ENCODE measurements at regions not wholly inside any gene's neighbourhood (a gene's known extent, or its start where the extent isn't known, plus 50 kb on each side); places are given as distances from the start of the nearest gene placed in this dataset.

DNA sequence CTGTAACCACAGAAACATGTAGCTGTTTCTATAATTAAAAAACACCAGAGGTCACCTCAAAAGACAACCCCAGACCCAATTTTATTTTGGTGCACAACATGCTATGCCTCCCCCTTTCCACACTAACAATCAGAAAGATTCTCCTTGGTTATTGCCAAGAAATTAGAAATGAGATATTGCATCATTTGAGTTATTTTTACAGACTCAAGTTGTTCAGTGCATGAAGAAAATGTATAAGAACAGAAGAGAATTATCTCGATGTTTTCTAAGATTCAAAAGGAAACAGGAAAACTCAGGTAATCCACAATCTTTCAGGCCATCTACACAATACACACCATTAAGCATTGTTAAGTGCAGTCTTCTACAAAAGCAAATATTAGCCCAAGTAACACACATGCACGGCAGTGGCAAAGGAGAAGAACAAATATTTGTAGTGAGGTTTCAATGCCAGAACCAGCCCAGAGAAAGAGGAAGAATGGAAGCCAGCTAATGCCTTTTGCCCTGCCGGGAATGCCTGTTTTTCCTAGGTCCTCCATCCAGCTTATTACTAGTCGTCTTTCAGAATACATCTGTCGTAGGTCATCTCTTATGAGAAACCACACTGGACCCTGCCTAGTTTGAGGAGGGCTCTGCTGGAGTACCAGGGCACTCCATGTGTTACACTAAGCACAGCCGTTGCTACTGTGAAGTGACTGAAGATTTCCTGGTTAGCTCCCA lies 67.6 kb upstream of the C1GALT1 start:
- TF ChIP-seq RCOR1 (IDR thresholded peaks at IDR 0.05; ENCODE audit: low read depth, low read length) (no peak), CTCF (IDR thresholded peaks at IDR 0.05) (no peak), JUNB (IDR thresholded peaks at IDR 0.05) (no peak), CEBPB (IDR thresholded peaks at IDR 0.05) (no peak), USF2 (IDR thresholded peaks at IDR 0.05) (no peak), POLR2A (IDR thresholded peaks at IDR 0.05; ENCODE audit: low read length) (no peak), CBX2 (IDR thresholded peaks at IDR 0.05; ENCODE audit: borderline replicate concordance, low read depth) (no peak), JUN (IDR thresholded peaks at IDR 0.05) (no peak), SMC3 (IDR thresholded peaks at IDR 0.05) (no peak), RAD21 (conservative IDR thresholded peaks at IDR 0.05 in 1 of 2, IDR thresholded peaks at IDR 0.05 in 1 of 2) (no peak), HMGXB4 (CRISPR knock-in tag; IDR thresholded peaks at IDR 0.05; ENCODE audit: borderline replicate concordance) (no peak)
- TF ChIP-seq, protein P1, sequence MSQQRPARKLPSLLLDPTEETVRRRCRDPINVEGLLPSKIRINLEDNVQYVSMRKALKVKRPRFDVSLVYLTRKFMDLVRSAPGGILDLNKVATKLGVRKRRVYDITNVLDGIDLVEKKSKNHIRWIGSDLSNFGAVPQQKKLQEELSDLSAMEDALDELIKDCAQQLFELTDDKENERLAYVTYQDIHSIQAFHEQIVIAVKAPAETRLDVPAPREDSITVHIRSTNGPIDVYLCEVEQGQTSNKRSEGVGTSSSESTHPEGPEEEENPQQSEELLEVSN (IDR thresholded peaks at IDR 0.05; ENCODE audit: borderline replicate concordance, low read depth): no peak
- TF ChIP-seq, protein P2, sequence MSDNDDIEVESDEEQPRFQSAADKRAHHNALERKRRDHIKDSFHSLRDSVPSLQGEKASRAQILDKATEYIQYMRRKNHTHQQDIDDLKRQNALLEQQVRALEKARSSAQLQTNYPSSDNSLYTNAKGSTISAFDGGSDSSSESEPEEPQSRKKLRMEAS (IDR thresholded peaks at IDR 0.05): no peak
- TF ChIP-seq, protein P3, sequence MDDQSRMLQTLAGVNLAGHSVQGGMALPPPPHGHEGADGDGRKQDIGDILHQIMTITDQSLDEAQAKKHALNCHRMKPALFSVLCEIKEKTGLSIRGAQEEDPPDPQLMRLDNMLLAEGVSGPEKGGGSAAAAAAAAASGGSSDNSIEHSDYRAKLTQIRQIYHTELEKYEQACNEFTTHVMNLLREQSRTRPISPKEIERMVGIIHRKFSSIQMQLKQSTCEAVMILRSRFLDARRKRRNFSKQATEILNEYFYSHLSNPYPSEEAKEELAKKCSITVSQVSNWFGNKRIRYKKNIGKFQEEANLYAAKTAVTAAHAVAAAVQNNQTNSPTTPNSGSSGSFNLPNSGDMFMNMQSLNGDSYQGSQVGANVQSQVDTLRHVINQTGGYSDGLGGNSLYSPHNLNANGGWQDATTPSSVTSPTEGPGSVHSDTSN (IDR thresholded peaks at IDR 0.05): no peak

Measured in A549 (cell line).